ENCODE measurements at regions not wholly inside any gene's neighbourhood (a gene's known extent, or its start where the extent isn't known, plus 50 kb on each side); places are given as distances from the start of the nearest gene placed in this dataset.

GRCh38 chr5:17788351-17788750 is 154.1 kb downstream of the TAF11L14 start:
- Histone ChIP-seq H3K4me2 (ENCODE audit: insufficient read depth in 1 of 2, low read depth in 2 of 2, low read length in 2 of 2) (no peak overlapping the region), H3K27me3 (replicated peaks in 1 of 4; ENCODE audit: control insufficient read depth in 3 of 4, extremely low read depth in 1 of 4, insufficient read depth in 3 of 4, low read length in 3 of 4) (no peaks in the 10 kb centered on the region), H3K9me3 (ENCODE audit: insufficient read depth in 2 of 2, low read depth in 1 of 2, low read length in 1 of 2) (no peaks in the 10 kb centered on the region), H2AK5ac (ENCODE audit: low read depth, low read length) (no peak overlapping the region), H4K20me1 (replicated peaks in 1 of 2; ENCODE audit: control insufficient read depth in 1 of 2, insufficient read depth in 2 of 2, low read length in 2 of 2) (no peaks in the 10 kb centered on the region), H3K23ac (ENCODE audit: insufficient read length) (no peak overlapping the region), H3K18ac (ENCODE audit: extremely low read depth, low read length) (no peak overlapping the region), H3K4me3 (ENCODE audit: extremely low read depth in 1 of 4, insufficient read depth in 2 of 4, low read depth in 3 of 4, low read length in 4 of 4) (no peak overlapping the region), H3K27ac (ENCODE audit: low read depth, low read length) (no peak overlapping the region), H2AFZ (ENCODE audit: low read length) (no peak overlapping the region), H2BK120ac (replicated peaks; ENCODE audit: low read depth, low read length) (no peak overlapping the region), H3K14ac (ENCODE audit: insufficient read length) (no peak overlapping the region), H3K9ac (replicated peaks in 1 of 4; ENCODE audit: extremely low read depth in 1 of 4, low read depth in 3 of 4, low read length in 3 of 4) (no peak overlapping the region), H4K5ac (ENCODE audit: insufficient read length, low read depth, low read length) (no peak overlapping the region), H3K56ac (replicated peaks; ENCODE audit: insufficient read length, low read depth, low read length) (no peak overlapping the region), H3K79me2 (ENCODE audit: control insufficient read depth in 1 of 2, insufficient read depth in 2 of 2, low read length in 2 of 2) (no peaks in the 10 kb centered on the region), H2BK5ac (ENCODE audit: low read depth, low read length) (no peak overlapping the region), H2BK20ac (ENCODE audit: low read length) (no peak overlapping the region), H4K91ac (replicated peaks; ENCODE audit: insufficient read length, low read length) (no peak overlapping the region), H2BK15ac (ENCODE audit: low read length) (no peak overlapping the region), H4K8ac (ENCODE audit: extremely low read depth, insufficient read depth, low read length) (no peak overlapping the region), H3K4me1 (replicated peaks in 1 of 4; ENCODE audit: control insufficient read depth in 3 of 4, insufficient read depth in 4 of 4, low read length in 3 of 4) (peaks cover 0 to 5% (median under 1%) of the 10 kb centered on the region in 4 experiments; a peak in 3 of 7 replicates), H3K23me2 (ENCODE audit: low read depth, low read length) (no peaks in the 10 kb centered on the region), H2BK12ac (ENCODE audit: low read depth, low read length) (no peak overlapping the region), H3K4ac (replicated peaks; ENCODE audit: insufficient read length, low read depth, low read length) (no peak overlapping the region), H3K36me3 (ENCODE audit: control insufficient read depth in 2 of 4, insufficient read depth in 4 of 4, low read length in 3 of 4) (no peaks in the 10 kb centered on the region), H3K79me1 (ENCODE audit: low read depth, low read length) (no peaks in the 10 kb centered on the region)
- FAIRE-seq: no peak
- POLR2A ChIA-PET (ENCODE audit: partially characterized antibody): no interaction called here
- CTCF ChIA-PET (ENCODE audit: partially characterized antibody): interaction anchor here (1.1 to 1.3 kb wide), 2 partner anchors 8 to 13 kb away, joined by 3 read pairs; no protein-coding TSS in a partner anchor
- DNase-seq (ENCODE audit: low read depth in 1 of 2, low spot score in 2 of 2): no peak
- TF ChIP-seq SP4 (IDR thresholded peaks at IDR 0.05; ENCODE audit: low read length) (no peak), GABPA (IDR thresholded peaks at IDR 0.05; ENCODE audit: borderline replicate concordance, insufficient read depth, low read length) (no peak), EZH2 (IDR thresholded peaks at IDR 0.05; ENCODE audit: low read depth, low read length, severe bottlenecking) (no peak), SAP30 (IDR thresholded peaks at IDR 0.05; ENCODE audit: insufficient read depth, insufficient replicate concordance, low read length) (no peak)

All from H1 (cell line).